ENCODE measurements at regions not wholly inside any gene's neighbourhood (a gene's known extent, or its start where the extent isn't known, plus 50 kb on each side); places are given as distances from the start of the nearest gene placed in this dataset.

- H3K27ac ChIP-seq (ENCODE audit: low read depth in 1 of 2, low read length in 2 of 2), result no peak overlapping the region
- peaks cover 5% of the 10 kb centered on the region for H3K27me3 Mint-ChIP-seq
- no peak overlapping the region for H3K27ac Mint-ChIP-seq
- ChIA-PET POLR2A (no interaction called here), CTCF (no interaction called here)
- no peaks in the 10 kb centered on the region for H3K4me1 Mint-ChIP-seq (ENCODE audit: low read depth)
- no peak overlapping the region for H3K4me3 ChIP-seq (ENCODE audit: low read length)
- no peaks in the 10 kb centered on the region for H3K36me3 ChIP-seq (ENCODE audit: insufficient read depth, low read length)
- no peak overlapping the region for H3K4me3 Mint-ChIP-seq
- TF ChIP-seq CTCF (IDR thresholded peaks at IDR 0.05), result no peak
- H3K36me3 Mint-ChIP-seq (ENCODE audit: low read depth), result no peaks in the 10 kb centered on the region
- H3K4me1 ChIP-seq (ENCODE audit: insufficient read depth, low read length), result peaks cover 4% of the 10 kb centered on the region
- H3K9me3 ChIP-seq (ENCODE audit: control insufficient read depth in 1 of 2, insufficient read depth in 1 of 2, low read length in 2 of 2), result peaks cover 0 to 1% of the 10 kb centered on the region in 2 experiments
- intact Hi-C loops (cut with DNase I, micrococcal nuclease), result no loop called here
- no peaks in the 10 kb centered on the region for H3K9me3 Mint-ChIP-seq
- ATAC-seq (ENCODE audit: poor library complexity) (no peak), DNase-seq (no peak)
- no peaks in the 10 kb centered on the region for H3K27me3 ChIP-seq (ENCODE audit: control insufficient read depth in 1 of 2, insufficient read depth in 2 of 2, low read length in 2 of 2)
These were observed 142.9 kb downstream of the CDC5L start for GRCh38 chr6:44530209-44530909.

- Histone ChIP-seq H3K9me3 (ENCODE audit: control insufficient read depth in 1 of 2, insufficient read depth in 1 of 2, low read length in 2 of 2) (no peaks in the 10 kb centered on the region), H3K27ac (ENCODE audit: low read depth in 1 of 2, low read length in 2 of 2) (no peak overlapping the region), H3K36me3 (ENCODE audit: insufficient read depth, low read length) (no peaks in the 10 kb centered on the region), H3K4me1 (ENCODE audit: insufficient read depth, low read length) (peaks cover 4% of the 10 kb centered on the region), H3K4me3 (ENCODE audit: low read length) (no peak overlapping the region), H3K27me3 (ENCODE audit: control insufficient read depth in 1 of 2, insufficient read depth in 2 of 2, low read length in 2 of 2) (no peaks in the 10 kb centered on the region)
- TF ChIP-seq CTCF (IDR thresholded peaks at IDR 0.05), result no peak
- no peak overlapping the region for H3K4me3 Mint-ChIP-seq
- H3K27ac Mint-ChIP-seq, result no peak overlapping the region
- H3K9me3 Mint-ChIP-seq, result no peaks in the 10 kb centered on the region
- ChIA-PET CTCF (no interaction called here), POLR2A (no interaction called here)
- peaks cover 4% of the 10 kb centered on the region for H3K27me3 Mint-ChIP-seq
- H3K4me1 Mint-ChIP-seq (ENCODE audit: low read depth), result no peaks in the 10 kb centered on the region
- no peaks in the 10 kb centered on the region for H3K36me3 Mint-ChIP-seq (ENCODE audit: low read depth)
- ATAC-seq (ENCODE audit: poor library complexity) (no peak), DNase-seq (no peak)
- intact Hi-C loops (cut with DNase I, micrococcal nuclease), result no loop called here
These were observed 143.4 kb downstream of the CDC5L start for GRCh38 chr6:44530910-44531234.

- no peaks in the 10 kb centered on the region for H3K4me1 Mint-ChIP-seq (ENCODE audit: low read depth)
- ATAC-seq (ENCODE audit: poor library complexity), result no peak
- Histone ChIP-seq H3K4me3 (ENCODE audit: low read length) (no peak overlapping the region), H3K9me3 (ENCODE audit: control insufficient read depth in 1 of 2, insufficient read depth in 1 of 2, low read length in 2 of 2) (no peaks in the 10 kb centered on the region), H3K36me3 (ENCODE audit: insufficient read depth, low read length) (no peaks in the 10 kb centered on the region), H3K27me3 (ENCODE audit: control insufficient read depth in 1 of 2, insufficient read depth in 2 of 2, low read length in 2 of 2) (no peaks in the 10 kb centered on the region), H3K4me1 (ENCODE audit: insufficient read depth, low read length) (peaks cover 4% of the 10 kb centered on the region), H3K27ac (ENCODE audit: low read depth in 1 of 2, low read length in 2 of 2) (no peak overlapping the region)
- H3K27ac Mint-ChIP-seq, result no peak overlapping the region
- no peaks in the 10 kb centered on the region for H3K36me3 Mint-ChIP-seq (ENCODE audit: low read depth)
- peaks cover 4% of the 10 kb centered on the region for H3K27me3 Mint-ChIP-seq
- no peak overlapping the region for H3K4me3 Mint-ChIP-seq
- no peak for DNase-seq
- POLR2A ChIA-PET, result no interaction called here
- CTCF ChIA-PET, result no interaction called here
- TF ChIP-seq CTCF (IDR thresholded peaks at IDR 0.05), result no peak
- no peaks in the 10 kb centered on the region for H3K9me3 Mint-ChIP-seq
- intact Hi-C loops (cut with DNase I, micrococcal nuclease), result no loop called here
These were observed 144.0 kb downstream of the CDC5L start for GRCh38 chr6:44531442-44532015.
